ENCODE measurements at regions not wholly inside any gene's neighbourhood (a gene's known extent, or its start where the extent isn't known, plus 50 kb on each side); places are given as distances from the start of the nearest gene placed in this dataset.

DNA sequence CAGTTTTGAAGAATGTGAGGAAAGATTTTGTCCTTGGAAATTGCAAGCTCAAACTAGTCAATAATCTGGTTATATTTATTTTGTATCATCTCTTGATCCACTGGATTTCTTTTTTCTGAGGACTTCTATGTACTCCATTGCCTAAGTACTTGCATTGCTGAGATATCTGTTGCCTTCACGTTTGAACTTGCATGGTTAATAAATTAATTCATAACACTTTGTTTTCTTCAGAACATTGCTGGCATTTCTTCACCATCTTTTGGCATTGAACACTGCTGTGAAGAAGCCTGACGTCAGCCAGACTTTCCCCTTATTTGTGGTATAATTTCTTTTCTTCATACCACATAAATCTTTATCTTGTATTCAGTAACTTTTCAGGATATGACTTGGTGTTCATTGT, 246.0 kb upstream of the KIF2A start:
- Histone ChIP-seq H3K9ac (replicated peaks in 1 of 4; ENCODE audit: extremely low read depth in 1 of 4, low read depth in 3 of 4, low read length in 3 of 4) (no peak overlapping the region), H3K4me3 (ENCODE audit: extremely low read depth in 1 of 4, insufficient read depth in 2 of 4, low read depth in 3 of 4, low read length in 4 of 4) (no peak overlapping the region), H3K23ac (ENCODE audit: insufficient read length) (no peak overlapping the region), H3K27ac (ENCODE audit: low read depth, low read length) (no peak overlapping the region), H3K79me1 (ENCODE audit: low read depth, low read length) (no peaks in the 10 kb centered on the region), H3K4me1 (replicated peaks in 1 of 4; ENCODE audit: control insufficient read depth in 3 of 4, insufficient read depth in 4 of 4, low read length in 3 of 4) (peaks cover 0 to 4% (median 0%) of the 10 kb centered on the region in 4 experiments; a peak in 2 of 7 replicates), H3K27me3 (replicated peaks in 1 of 4; ENCODE audit: control insufficient read depth in 3 of 4, extremely low read depth in 1 of 4, insufficient read depth in 3 of 4, low read length in 3 of 4) (no peaks in the 10 kb centered on the region), H3K79me2 (ENCODE audit: control insufficient read depth in 1 of 2, insufficient read depth in 2 of 2, low read length in 2 of 2) (no peaks in the 10 kb centered on the region), H4K8ac (ENCODE audit: extremely low read depth, insufficient read depth, low read length) (no peak overlapping the region), H2AK5ac (ENCODE audit: low read depth, low read length) (no peak overlapping the region), H2BK5ac (ENCODE audit: low read depth, low read length) (no peak overlapping the region), H3K14ac (ENCODE audit: insufficient read length) (no peak overlapping the region), H2BK15ac (ENCODE audit: low read length) (no peak overlapping the region), H3K23me2 (ENCODE audit: low read depth, low read length) (no peaks in the 10 kb centered on the region), H2BK12ac (ENCODE audit: low read depth, low read length) (no peak overlapping the region), H3K4me2 (ENCODE audit: insufficient read depth in 1 of 2, low read depth in 2 of 2, low read length in 2 of 2) (no peak overlapping the region), H2AFZ (ENCODE audit: low read length) (no peak overlapping the region), H4K5ac (ENCODE audit: insufficient read length, low read depth, low read length) (no peak overlapping the region), H3K9me3 (ENCODE audit: insufficient read depth in 2 of 2, low read depth in 1 of 2, low read length in 1 of 2) (no peaks in the 10 kb centered on the region), H2BK20ac (ENCODE audit: low read length) (no peak overlapping the region), H4K20me1 (replicated peaks in 1 of 2; ENCODE audit: control insufficient read depth in 1 of 2, insufficient read depth in 2 of 2, low read length in 2 of 2) (no peaks in the 10 kb centered on the region), H4K91ac (replicated peaks; ENCODE audit: insufficient read length, low read length) (no peak overlapping the region), H3K36me3 (ENCODE audit: control insufficient read depth in 2 of 4, insufficient read depth in 4 of 4, low read length in 3 of 4) (no peaks in the 10 kb centered on the region), H3K4ac (replicated peaks; ENCODE audit: insufficient read length, low read depth, low read length) (no peak overlapping the region), H3K56ac (replicated peaks; ENCODE audit: insufficient read length, low read depth, low read length) (no peak overlapping the region), H3K18ac (ENCODE audit: extremely low read depth, low read length) (no peak overlapping the region), H2BK120ac (replicated peaks; ENCODE audit: low read depth, low read length) (no peak overlapping the region)
- no peak for FAIRE-seq
- DNase-seq (ENCODE audit: low read depth in 1 of 2, low spot score in 2 of 2), result no peak
- POLR2A ChIA-PET (ENCODE audit: partially characterized antibody), result no interaction called here
- CTCF ChIA-PET (ENCODE audit: partially characterized antibody), result no interaction called here
- 87% methylated on average over 2 of the region's 2 CpGs; no CpG with 5 or more reads in 1 of the 2 experiments for WGBS, 2 experiments (ENCODE audit: extremely low coverage in 1 of 2, insufficient coverage in 1 of 2, insufficient read length in 1 of 2, insufficient replicate concordance in 2 of 2, low coverage in 1 of 2, low lambda C conversion rate in 2 of 2, missing lambda C conversion rate in 1 of 2)
- TF ChIP-seq RBBP5 (IDR thresholded peaks at IDR 0.05; ENCODE audit: borderline replicate concordance, low read depth, low read length) (no peak), TAF1 (IDR thresholded peaks at IDR 0.05; ENCODE audit: low read depth, low read length) (no peak)
